Fibroblast of lung (primary cell): ENCODE measurements at regions not wholly inside any gene's neighbourhood (a gene's known extent, or its start where the extent isn't known, plus 50 kb on each side); places are given as distances from the start of the nearest gene placed in this dataset.

Experiments
- DNase-seq, 2 donors: peaks; one replicate each; pipeline versions ENCODE4 v3.0.0 to v3.0.0-alpha.2; 2010; ENCODE audit warnings: low read depth in 2 of 2
- H2AFZ ChIP-seq: 2 replicates; pipeline ENCODE4 v1.5.1; 2012; ENCODE audit warnings: low read length, control low read depth, inconsistent platforms
- H3K27ac ChIP-seq: 2 replicates; pipeline ENCODE4 v1.5.1; 2011; ENCODE audit warnings: low read length, control low read depth; ENCODE audit not compliant: insufficient read depth
- H3K27me3 ChIP-seq: 2 replicates; pipeline ENCODE4 v1.5.1; 2011; ENCODE audit warnings: mild to moderate bottlenecking, low read length; ENCODE audit not compliant: control insufficient read depth, insufficient read depth
- H3K36me3 ChIP-seq: 2 replicates; pipeline ENCODE4 v1.5.1; 2011; ENCODE audit warnings: low read length; ENCODE audit not compliant: control insufficient read depth, insufficient read depth
- H3K4me1 ChIP-seq: 2 replicates; pipeline ENCODE4 v1.5.1; 2011; ENCODE audit warnings: low read length; ENCODE audit not compliant: control insufficient read depth, insufficient read depth; ENCODE audit errors: extremely low read depth
- H3K4me2 ChIP-seq: 2 replicates; pipeline ENCODE4 v1.5.1; 2011; ENCODE audit warnings: low read length, control low read depth; ENCODE audit not compliant: insufficient read depth; ENCODE audit errors: extremely low read depth
- H3K4me3 ChIP-seq, 4 experiments: fragments of 200-600 bp in 1 of 4; sonication (generic) in 1 of 4; replicated peaks in 1 of 4; 2 replicates each; pipeline ENCODE4 v1.5.1; 2011 to 2016; ENCODE audit warnings: low read length in 4 of 4, low read depth in 3 of 4, mild to moderate bottlenecking in 3 of 4, control low read depth in 2 of 4, inconsistent platforms in 1 of 4, mixed read lengths in 1 of 4; ENCODE audit not compliant: insufficient read depth in 1 of 4; ENCODE audit errors: control extremely low read depth in 1 of 4
- H3K79me2 ChIP-seq: 2 replicates; pipeline ENCODE4 v1.5.1; 2012; ENCODE audit warnings: mild to moderate bottlenecking, low read length, inconsistent platforms; ENCODE audit not compliant: control insufficient read depth, insufficient read depth
- H3K9ac ChIP-seq: 2 replicates; pipeline ENCODE4 v1.5.1; 2011; ENCODE audit warnings: mild to moderate bottlenecking, low read length, control low read depth; ENCODE audit not compliant: insufficient read depth
- H3K9me3 ChIP-seq: 2 replicates; pipeline ENCODE4 v1.5.1; 2012; ENCODE audit warnings: low read depth, low read length; ENCODE audit not compliant: control insufficient read depth, insufficient read depth
- H4K20me1 ChIP-seq: 2 replicates; pipeline ENCODE4 v1.5.1; 2011; ENCODE audit warnings: low read length; ENCODE audit not compliant: control insufficient read depth, insufficient read depth; ENCODE audit errors: extremely low read depth
- CTCF ChIP-seq, 2 donors: IDR thresholded peaks in 1 of 2; conservative IDR thresholded peaks in 1 of 2; 1 replicate in 1 of 2; 2 replicates in 1 of 2; pipeline ENCODE4 v1.5.1; 2011 to 2012; ENCODE audit warnings: low read length in 2 of 2, control low read depth in 1 of 2, inconsistent platforms in 1 of 2, low read depth in 1 of 2, mild to moderate bottlenecking in 1 of 2
- EZH2 ChIP-seq: IDR thresholded peaks from 2 replicates; pipeline ENCODE4 v1.5.1; 2012; ENCODE audit warnings: low read length, control low read depth, mild to moderate bottlenecking; ENCODE audit errors: missing control alignments

GRCh38 chr7:94741179-94741578, 85.2 kb upstream of the SGCE start:
- Histone ChIP-seq H3K27ac (no peak overlapping the region), H4K20me1 (no peaks in the 10 kb centered on the region), H3K9ac (no peak overlapping the region), H3K4me2 (no peak overlapping the region), H3K27me3 (no peaks in the 10 kb centered on the region), H3K4me3 (no peak overlapping the region), H3K9me3 (no peaks in the 10 kb centered on the region), H3K36me3 (no peaks in the 10 kb centered on the region), H2AFZ (no peak overlapping the region), H3K4me1 (no peaks in the 10 kb centered on the region), H3K79me2 (no peaks in the 10 kb centered on the region)
- no peak for TF ChIP-seq CTCF (conservative IDR thresholded peaks at IDR 0.05 in 1 of 2, IDR thresholded peaks at IDR 0.05 in 1 of 2; ENCODE audit: low read depth in 1 of 2, low read length in 2 of 2)
- no peak for TF ChIP-seq EZH2
- peak in 1 of 2 donors; percentile 23 for DNase-seq

- TF ChIP-seq CTCF (conservative IDR thresholded peaks at IDR 0.05 in 1 of 2, IDR thresholded peaks at IDR 0.05 in 1 of 2; ENCODE audit: low read depth in 1 of 2, low read length in 2 of 2) (no peak), EZH2 (no peak)
- Histone ChIP-seq H4K20me1 (no peaks in the 10 kb centered on the region), H3K36me3 (no peaks in the 10 kb centered on the region), H3K79me2 (no peaks in the 10 kb centered on the region), H3K27me3 (no peaks in the 10 kb centered on the region), H3K4me1 (no peaks in the 10 kb centered on the region), H3K4me3 (no peak overlapping the region), H3K9me3 (no peaks in the 10 kb centered on the region), H3K4me2 (no peak overlapping the region), H2AFZ (no peak overlapping the region), H3K27ac (no peak overlapping the region), H3K9ac (no peak overlapping the region)
- no peak for DNase-seq
Measured at GRCh38 chr7:94748376-94748775, 92.4 kb upstream of the SGCE start.

- Histone ChIP-seq H4K20me1 (no peaks in the 10 kb centered on the region), H3K4me1 (peaks cover 2% of the 10 kb centered on the region), H3K36me3 (no peaks in the 10 kb centered on the region), H3K9me3 (no peaks in the 10 kb centered on the region), H3K27me3 (no peaks in the 10 kb centered on the region), H3K4me3 (no peak overlapping the region), H2AFZ (no peak overlapping the region), H3K27ac (no peak overlapping the region), H3K79me2 (no peaks in the 10 kb centered on the region), H3K4me2 (no peak overlapping the region), H3K9ac (no peak overlapping the region)
- TF ChIP-seq CTCF (conservative IDR thresholded peaks at IDR 0.05 in 1 of 2, IDR thresholded peaks at IDR 0.05 in 1 of 2; ENCODE audit: low read depth in 1 of 2, low read length in 2 of 2), result no peak
- TF ChIP-seq EZH2, result no peak
- DNase-seq, result no peak
Measured at GRCh38 chr7:94760446-94761100, 104.6 kb upstream of the SGCE start.
